GM19324 (cell line): ENCODE measurements at regions not wholly inside any gene's neighbourhood (a gene's known extent, or its start where the extent isn't known, plus 50 kb on each side); places are given as distances from the start of the nearest gene placed in this dataset.
"Not testable (repeated sequence)": the region's sequence is repeated elsewhere in the genome, so short reads cannot be mapped to it uniquely, and the experiment has no call there.

Source experiments
- ATAC-seq: cut with Tn5 transposase; IDR thresholded peaks from one replicate; pipeline ENCODE4 v1.9.1; 2021; ENCODE audit warnings: mild to moderate bottlenecking, moderate library complexity; ENCODE audit not compliant: unreplicated experiment, low FRiP score

DNA sequence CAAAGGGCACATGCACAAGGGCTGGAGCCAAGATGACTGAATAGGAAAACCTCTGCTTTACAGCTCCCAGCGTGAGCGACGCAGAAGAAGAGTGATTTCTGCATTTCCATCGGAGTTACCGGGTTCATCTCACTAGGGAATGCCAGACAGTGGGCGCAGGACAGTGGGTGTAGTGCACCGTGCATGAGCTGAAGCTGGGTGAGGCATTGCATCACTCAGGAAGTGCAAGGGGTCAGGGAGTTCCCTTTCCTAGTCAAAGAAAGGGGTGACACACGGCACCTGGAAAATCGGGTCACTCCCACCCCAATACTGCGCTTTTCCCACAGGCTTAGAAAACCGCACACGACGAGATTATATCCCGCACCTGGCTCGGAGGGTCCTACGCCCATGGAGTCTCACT lies 64.5 kb upstream of the HTR1E start:
- not testable (repeated sequence) for ATAC-seq

DNA sequence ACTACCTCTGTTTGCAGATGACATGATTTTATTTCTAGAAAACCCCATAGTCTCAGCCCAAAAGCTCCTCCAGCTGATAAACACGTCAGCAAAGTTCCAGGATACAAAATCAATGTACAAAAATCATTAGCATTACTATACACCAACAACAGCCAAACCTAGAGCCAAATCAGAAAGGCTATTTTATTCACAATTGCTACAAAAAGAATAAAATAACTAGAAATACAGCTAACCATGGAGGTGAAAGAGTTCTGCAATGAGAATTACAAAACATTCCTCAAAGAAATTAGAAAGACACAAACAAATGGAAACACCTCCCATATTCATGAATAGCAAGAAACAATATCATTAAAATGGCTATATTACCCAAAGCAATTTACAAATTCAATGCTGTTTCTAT lies 65.6 kb upstream of the HTR1E start:
- ATAC-seq, result no peak

DNA sequence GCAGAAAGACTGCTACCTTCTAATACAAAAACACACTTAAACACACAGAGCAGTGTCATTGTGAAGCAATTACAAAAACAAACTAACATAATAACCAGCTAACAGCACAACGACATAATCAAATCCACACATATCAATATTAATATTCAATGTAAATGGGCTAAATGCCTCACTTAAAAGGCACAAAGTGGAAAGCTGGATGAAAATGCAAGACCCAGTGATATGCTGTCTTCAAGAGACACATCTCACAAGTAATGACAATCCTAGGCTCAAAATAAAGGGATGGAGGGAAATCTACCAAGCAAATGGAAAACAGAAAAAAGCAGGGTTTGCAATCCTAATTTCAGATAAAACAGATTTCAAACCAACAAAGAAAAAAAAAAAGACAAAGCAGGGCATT lies 67.8 kb upstream of the HTR1E start:
- ATAC-seq, result no peak

DNA sequence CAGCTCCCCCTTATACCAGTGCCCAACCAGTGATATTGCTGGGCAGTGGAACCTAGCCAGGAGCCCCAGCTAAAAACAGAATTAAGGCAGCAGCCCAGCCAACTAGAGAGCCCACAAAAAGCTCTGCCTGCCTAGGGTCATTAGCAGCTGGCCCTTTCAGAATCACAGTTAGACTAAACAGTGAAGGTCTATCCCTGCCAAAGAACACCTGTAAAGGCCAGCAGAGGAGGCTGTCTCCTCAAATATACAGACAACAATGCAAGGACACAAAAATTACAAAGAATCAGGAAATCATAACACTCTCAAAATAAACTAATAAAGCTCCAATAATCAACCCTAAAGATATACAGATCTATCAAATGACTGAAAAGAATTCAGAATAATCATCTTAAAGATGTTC lies 77.8 kb upstream of the HTR1E start:
- no peak for ATAC-seq

DNA sequence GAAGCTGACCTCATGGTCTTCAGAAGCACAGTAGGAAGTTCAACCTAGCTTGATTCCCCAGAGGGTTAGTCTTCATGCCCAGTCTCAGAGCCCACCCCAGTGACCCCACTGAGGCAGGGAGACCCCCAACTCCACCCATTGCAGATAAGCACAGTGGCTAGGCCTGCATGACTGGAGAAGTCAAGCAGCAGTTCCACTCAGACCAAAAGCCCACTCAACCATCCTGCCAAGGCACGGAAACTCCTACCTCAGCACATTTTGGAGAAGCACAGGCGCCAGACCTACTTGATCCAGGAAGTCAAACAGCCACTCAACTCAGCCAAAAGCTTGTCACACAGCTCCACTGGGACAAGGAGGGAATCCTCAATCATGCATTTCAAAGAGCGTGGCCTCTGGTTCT lies 78.4 kb upstream of the HTR1E start:
- no peak for ATAC-seq

DNA sequence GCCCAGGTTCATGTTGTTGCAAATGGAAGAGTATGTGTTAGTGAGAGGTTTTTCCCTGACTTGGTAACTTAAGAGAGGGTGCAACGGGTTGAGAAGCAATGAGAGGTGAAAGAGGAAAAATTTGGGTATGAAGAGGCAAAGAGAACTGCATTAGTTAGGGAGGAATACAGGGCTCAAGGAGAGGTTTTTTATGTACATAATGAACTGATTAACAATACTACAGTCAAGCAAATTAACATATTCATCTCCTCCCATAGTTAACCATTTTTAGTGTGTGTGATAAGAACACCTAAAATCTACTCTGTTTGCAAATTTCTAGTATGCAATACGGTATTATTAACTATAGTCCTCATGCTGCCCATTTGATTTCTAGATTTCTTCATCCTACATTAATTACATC lies 79.5 kb upstream of the HTR1E start:
- no peak for ATAC-seq

DNA sequence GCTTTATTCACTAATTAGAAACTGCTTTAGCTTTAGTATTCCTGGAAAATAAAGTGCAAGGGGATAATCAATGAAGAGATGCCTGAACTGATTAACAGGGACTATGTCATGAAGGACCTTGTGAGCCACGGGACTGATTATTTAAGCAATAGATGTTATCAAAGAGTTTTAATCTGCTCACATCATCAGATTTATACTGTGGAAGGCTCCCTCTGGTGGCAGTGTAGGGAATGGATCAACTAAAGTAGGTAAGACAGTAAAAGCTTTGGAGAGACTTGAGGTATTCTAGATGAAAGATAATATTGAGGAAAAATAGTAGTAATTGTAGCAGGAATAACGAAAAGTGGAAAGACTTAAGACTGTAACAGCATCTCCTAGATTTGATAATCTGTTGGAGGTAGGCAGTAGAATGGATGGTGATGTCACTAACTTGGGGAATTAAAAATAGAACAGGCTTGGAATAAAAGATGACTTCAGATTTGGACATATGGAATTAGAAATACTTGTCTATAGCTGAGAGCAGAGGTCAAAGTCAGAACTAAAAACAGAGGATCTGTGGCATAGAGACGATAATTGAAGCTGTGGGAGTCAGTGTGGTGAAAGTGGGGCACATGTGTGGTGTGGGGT lies 80.3 kb upstream of the HTR1E start:
- no peak for ATAC-seq

DNA sequence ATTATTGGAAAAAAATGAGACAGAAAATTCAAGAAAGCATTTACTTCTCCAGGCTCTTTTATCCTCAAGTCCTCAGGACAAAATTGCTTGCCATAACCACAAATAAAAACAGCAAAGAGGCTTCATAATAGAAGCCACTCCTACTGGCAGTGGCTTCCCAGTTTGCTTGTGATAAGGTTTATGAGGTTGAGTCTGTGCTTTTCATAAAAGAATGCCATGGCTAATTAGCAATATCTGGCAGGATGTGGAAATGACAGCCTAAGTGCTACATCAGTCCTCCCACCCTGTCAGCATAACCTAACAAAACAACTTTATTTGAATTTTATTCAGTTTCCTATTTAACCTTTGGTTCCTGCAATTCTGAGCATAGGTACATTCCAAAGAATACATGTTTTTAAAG lies 80.9 kb upstream of the HTR1E start:
- ATAC-seq, result no peak

DNA sequence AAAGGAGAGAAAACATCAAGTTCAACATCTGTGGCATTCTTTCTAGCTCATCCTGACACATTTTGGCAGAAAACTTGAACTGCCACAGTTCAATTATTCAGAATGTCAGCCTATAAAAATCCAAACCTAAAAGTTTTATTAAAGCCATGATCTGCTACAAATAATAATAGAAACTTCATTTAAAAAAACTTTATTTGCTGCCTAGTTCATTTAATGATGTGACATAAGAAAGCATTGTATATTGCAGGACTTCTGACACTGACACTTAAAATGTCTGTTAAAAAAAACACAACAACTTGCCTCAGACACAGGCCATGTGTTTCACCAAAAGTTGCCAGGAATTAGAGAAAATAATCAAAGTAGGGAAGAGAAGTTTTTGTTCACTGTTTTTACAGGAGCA lies 88.3 kb upstream of the HTR1E start:
- ATAC-seq, result no peak

DNA sequence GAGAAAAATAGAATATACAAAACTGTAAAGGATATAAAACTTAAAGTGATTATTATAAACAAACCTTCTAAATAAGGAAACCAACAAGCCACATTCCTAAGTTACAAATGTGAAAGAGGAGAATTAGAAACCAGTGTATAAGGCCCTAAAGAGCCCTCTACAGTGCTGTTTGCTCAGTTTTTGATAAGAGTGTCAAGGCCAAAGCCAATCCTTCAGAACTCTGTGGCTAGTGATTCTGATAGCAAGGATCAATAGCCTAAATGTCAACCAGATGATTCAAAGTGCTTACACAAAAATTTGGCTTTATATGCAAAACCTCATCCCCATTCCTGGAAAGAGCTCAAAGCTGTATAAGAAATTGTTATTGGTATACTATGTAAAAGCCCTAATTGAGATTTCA lies 104.6 kb upstream of the HTR1E start:
- no peak for ATAC-seq

DNA sequence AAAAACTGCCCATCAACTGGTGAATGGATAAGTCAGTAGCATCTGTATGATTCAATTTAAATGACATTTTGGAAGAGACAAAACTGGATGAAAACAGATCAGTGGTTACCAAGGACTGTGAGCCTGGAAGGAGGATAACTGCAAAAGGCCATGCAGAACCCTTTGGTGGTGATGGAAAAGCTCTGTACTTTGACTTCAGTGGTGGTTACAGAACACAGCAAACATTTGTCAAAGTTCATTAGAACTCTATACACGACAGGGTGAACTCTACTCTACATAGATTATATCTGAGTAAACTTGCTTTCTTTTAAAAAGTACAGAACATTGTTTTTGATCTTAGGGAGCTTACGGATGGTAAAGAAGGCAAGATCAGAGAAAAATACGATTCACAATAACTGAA lies 111.9 kb upstream of the HTR1E start:
- no peak for ATAC-seq

DNA sequence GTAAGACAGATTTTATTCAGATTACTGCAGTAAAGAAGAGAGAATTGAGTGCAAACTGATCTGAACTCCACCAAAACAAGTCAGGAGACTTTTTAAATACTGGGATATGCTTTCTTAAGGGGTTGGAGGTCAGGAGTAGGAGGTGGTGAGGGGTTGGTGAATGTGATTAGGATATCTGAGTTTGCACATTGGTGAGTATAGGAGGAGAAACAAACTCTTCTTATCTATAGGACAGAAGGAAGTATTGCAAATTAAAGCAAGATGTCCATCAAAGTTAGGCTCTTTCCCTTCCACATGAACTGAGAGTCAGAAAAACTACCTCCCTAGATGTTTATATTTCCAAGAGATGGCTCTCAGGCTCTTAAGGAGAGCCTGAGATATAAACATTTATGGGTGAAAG lies 114.6 kb upstream of the HTR1E start:
- ATAC-seq, result no peak

DNA sequence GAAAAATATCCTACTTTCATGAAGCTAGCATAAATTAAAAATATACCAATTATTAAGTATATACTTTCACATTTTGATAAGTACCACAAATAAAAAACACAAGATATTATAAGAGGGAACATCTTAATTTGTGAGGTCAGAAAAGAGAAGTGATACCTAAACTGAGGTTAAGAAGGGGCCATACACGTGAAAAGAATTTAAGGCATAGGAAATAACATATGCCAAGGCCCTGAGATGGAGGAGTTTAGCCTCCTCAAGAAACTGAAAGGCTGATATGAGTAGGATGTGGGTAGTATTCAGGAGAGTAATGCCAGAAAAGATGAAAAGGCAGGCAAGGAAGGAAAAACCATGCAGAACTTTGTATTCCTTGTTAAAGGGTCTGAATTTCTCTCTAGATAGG lies 116.6 kb upstream of the HTR1E start:
- no peak for ATAC-seq

DNA sequence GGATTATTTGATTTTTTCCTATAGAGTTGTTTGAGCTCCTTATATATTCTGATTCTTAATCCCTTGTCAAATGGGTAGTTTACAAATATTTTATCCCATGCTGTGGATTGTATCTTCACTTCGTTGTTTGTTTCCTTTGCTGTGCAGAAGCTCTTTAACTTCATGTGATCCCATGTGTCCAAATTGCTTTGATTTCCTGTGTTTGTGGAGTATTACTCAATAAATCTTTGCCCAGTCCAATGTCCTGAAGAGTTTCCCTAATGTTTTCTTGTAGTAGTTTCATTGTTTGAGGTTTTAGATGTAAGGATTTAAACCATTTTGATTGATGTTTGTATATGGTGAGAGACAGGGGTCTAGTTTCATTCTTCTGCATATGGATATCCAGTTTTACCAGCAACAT lies 143.7 kb upstream of the HTR1E start:
- ATAC-seq, result no peak

DNA sequence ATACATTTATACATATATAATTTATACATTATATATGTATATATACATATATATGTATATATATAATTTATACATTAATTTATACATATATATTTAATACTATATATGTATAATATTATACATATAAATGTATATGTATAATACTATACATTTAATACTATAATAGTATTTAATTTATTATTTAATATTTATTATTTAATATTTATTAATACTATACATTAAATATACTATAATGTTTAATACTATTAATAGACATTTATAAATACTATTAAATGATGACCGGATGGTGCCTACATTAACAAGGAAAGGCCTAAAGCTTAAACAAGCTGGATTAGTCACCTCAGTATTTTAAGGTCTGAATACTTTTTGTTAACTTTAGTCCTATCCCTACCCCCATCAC lies 145.9 kb upstream of the HTR1E start:
- ATAC-seq, result no peak

DNA sequence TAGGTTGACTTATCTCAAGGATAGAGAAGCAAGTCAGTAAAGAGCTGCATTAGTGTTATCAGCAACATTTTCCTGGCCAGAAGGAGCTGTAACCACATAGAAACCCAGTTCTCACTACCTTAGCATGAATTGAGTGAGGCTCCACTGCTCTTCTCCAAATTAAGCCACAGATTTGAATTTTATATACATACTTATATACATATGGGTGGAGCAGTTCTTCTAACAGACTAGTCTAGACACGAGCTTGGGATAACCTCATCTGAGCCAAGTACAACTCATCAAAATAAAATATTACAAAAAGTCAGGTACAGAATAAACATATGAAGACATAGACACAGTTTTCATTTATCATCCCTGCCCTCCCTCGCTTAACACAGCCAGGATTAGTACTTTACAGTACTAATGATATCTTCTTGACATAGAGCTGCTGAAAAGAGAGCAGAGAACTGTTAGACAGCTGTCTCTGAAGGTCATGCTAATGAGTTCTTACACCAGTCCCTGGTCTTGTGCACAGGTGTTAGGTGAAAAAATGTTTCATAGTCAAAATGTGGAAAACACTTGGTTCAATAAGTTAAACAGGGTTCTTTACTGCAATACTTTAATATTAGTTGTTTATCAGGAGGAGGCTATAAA lies 147.4 kb upstream of the HTR1E start:
- ATAC-seq, result no peak

DNA sequence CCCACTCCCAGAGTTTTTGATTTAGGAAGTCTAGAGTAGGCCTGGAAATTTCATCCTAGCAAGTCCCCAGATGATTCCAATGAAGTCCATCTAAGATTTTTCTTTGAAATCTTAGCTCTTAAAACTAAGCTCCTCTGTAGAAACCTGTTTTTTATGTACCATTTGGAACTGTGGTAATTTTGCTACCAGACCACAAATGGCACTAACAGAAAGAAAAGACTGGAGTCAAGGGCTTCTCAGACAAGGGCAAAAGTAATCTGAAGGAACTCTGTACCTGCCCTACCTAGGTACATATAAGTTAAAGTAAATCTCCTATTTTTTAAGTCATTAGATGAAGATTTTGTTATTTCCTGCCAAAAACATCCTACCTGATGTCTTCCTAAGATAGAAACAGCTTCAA lies 155.0 kb upstream of the HTR1E start:
- ATAC-seq, result no peak

DNA sequence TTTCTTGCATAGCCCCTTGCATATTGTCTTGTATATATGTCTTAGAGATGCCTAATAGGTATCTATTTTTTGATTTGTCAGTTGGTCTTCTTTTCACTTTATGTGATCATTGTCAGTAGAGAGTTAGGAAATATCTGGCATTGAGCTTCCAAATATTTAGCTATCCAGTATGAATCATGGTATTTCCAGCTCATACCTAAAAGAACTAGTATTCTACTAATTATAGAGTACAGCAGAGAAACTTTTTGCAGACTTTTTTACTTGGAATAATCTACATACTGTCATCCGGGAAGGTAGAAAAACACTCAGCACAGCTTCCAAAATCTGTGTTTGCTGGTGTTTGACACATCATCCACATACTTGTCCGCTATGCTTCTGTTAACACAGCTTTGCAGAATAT lies 156.4 kb upstream of the HTR1E start:
- ATAC-seq, result no peak

DNA sequence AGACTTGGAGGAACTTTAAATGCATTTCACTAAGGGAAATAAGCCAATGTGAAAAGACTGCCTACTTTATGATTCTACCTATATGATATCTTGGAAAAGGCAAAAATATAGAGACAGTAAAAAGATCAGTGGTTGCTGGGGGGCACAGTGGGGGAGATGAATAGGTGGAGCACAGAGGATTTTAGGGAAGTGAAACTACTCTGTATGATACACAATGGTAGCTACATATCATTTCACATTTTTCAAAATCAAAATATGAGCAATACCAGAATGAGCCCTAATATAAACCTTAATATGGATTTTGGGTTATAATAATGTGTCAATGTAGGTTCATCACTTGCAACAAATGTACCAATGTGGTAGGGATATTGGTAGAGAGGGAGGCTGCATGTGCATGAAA lies 161.4 kb upstream of the HTR1E start:
- ATAC-seq, result no peak

DNA sequence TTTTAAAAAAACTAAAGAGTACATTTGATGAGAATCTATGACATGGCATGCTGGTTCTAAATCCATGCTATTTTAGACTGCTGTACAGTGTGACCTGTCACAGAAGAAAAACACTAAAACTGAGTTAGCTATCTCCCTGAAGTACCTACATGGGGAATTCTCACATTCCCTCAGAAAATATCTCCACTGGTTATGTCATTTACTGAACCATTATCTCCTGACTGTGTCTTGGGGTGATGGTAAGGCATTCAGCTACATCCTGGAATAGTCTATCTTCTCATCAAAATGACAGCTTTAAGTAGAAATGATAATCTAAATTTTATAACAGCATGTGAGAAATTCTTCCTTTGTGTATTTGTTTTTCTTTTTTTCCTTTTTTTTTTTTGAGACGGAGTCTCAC lies 172.1 kb upstream of the HTR1E start:
- ATAC-seq, result no peak

DNA sequence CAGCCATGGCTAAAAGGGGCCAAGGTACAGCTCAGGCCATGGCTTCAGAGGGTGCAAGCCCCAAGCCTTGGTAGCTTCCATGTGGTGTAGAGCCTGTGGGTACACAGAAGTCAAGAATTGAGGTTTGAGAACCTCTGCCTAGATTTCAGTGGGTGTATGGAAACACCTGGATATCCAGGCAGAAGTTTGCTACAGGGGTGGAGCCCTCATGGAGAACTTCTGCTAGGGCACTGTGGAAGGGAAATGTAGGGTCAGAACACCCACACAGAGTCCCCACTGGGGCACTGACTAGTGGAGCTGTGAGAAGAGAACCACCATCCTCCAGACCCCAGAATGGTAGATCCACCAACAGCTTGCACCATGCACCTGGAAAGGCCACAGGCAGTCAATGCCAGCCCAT lies 177.4 kb upstream of the HTR1E start:
- not testable (repeated sequence) for ATAC-seq

DNA sequence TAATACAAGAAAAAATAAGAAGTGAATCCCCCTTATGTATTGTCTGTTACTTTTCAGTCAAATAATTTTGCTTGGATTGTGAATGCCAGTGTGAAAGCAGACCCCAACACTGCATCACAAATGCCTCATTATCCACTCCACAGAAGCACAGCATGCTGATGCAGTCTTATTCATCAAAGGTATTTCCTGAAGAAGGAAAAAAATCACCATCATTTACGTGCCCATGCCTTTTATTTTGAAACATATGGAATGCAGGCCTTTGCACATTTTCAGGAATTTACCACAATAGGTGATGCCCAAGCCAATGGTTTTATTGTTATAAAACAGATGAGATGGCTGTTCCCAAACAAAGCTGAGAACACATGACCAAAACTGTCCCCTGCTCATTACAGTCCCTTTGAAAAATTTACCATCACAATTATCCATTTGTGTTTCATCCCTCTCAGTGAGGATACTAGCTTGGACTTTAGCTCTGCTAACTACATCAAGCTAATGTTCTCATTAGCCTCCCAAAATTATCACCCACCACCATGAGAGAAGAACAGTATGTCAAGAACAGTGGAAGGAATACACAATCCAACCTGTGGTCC lies 180.6 kb upstream of the HTR1E start:
- ATAC-seq, result no peak
